ENCODE measurements at regions not wholly inside any gene's neighbourhood (a gene's known extent, or its start where the extent isn't known, plus 50 kb on each side); places are given as distances from the start of the nearest gene placed in this dataset.
"Not testable (repeated sequence)": the region's sequence is repeated elsewhere in the genome, so short reads cannot be mapped to it uniquely, and the experiment has no call there.

DNA sequence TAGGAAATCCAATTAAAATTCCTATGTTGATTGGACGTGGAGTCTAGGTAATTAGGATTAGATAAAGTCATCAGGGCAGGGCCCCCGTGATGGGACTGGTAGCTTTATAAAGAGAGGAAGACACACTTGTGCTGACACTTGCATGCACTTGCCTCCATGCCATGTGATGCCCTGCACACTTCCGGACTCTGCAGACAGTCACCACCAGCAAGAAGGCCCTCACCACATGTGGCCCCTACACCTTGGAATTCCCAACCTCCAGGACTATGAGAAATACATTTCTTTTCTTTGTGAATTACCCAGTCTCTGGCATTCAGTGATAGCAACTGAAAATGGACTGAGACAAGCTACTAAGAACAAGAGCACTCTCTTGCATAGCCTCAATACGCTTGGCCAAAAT is 90.6 kb downstream of the CRYGS start:
- DNase-seq: no peak

DNA sequence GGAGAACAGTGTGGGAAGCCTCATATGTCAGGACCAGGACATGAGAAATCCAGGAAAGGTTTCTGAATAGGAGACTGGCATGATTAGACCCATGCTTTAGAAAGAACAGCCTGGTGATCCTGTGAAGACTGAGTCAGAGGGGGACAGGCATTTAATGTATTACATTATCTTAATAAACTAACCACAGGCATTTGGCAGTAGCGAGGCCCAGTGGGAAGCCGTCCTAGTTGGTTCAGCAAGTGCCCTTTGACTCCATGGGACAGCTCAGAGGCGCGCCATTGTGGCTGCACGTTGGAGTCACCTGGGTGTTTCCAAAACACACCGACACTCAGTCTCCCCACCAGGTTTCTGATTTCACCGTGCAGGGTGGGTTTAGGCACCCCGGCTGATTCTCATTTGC is 90.5 kb upstream of the DGKG start:
- no peak for DNase-seq

DNA sequence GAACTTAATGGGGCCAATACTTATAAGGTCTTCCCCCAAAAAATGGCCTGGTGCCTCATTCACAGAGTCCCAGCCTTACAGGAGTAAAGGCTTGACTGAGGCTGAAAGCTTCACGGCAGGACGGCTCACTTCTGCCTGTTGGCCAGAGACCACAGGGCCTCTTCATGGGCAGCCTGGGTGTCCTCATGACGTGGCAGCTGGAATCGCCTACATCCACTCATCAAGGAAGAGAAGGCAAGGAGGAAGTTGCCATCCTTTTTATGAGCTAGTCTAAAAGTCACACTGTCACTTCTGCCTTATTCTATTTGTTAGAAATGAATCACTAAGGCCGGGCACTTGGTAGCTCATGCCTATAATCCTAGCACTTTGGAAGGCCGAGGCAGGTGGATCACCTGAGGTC is 89.3 kb upstream of the DGKG start:
- DNase-seq: no peak

DNA sequence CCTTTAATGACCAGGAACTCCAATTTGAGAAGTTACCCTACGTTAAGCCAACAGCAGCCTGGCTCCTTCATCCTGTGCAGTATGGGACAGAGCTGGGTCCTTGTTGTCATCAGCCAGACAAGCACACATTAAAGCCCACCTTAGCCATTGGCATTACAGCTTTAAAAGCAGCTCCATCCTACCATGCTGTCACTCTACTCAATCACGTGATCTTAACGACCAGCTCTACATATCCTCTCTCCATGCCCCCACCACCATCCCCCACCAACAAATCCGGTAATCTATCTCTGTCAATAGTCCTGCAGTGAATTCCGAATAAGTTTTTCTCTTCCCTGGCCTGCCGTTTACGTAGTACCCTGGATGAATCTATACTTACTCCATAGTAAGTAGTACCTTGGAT is 82.9 kb upstream of the DGKG start:
- no peak for DNase-seq

DNA sequence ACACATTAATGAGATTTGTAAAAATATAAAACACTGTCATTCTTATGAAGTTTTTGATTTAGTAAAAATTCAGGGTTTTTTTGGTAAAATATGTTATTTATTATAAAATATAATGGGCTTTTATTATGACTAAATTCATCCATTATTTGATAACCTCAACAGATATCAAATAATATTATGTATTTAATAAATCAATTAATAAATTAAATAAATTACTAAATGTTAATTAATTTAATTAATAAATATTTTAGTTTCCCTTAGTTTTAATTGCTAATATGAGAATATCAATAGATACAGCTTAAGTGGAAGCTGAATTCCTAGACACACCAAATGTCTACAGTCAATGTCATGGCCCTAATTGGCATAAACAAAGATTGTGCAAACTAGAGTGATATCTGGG is 82.3 kb upstream of the DGKG start:
- DNase-seq: no peak

DNA sequence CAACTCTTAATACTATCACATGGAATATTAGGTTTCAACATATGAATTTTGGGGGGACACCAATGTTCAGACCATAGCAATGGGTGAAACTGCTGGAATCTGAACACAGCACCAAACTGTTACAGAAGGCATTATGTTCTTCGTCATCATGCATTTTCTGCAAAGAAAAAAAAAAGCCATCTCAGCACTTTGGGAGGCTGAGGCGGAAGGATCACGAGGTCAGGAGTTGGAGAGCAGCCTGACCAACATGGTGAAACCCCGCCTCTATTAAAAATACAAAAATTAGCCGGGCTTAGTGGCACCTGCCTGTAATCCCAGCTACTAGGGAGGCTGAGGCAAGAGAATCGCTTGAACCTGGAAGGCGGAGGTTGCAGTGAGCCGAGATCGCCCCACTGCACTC is 80.9 kb upstream of the DGKG start:
- DNase-seq: not testable (repeated sequence)

DNA sequence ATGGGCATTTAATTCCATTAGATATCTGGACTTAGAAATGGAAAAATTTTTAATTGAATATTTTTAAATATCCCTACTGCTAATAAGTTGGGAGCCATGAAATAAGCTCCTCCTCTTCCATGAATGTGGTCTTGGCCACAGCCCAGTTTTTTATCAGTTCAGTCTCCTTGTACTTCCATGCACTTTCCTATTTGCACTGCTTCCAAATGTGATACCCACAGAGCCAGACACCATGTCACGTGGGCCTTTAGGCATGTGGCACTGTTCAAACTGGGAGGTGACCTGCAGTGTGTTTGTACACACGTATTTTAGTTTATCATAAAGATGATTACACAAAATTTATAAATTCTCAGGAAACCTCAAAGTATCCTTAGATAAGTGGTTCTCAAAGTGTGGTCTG is 80.1 kb upstream of the DGKG start:
- DNase-seq: no peak

DNA sequence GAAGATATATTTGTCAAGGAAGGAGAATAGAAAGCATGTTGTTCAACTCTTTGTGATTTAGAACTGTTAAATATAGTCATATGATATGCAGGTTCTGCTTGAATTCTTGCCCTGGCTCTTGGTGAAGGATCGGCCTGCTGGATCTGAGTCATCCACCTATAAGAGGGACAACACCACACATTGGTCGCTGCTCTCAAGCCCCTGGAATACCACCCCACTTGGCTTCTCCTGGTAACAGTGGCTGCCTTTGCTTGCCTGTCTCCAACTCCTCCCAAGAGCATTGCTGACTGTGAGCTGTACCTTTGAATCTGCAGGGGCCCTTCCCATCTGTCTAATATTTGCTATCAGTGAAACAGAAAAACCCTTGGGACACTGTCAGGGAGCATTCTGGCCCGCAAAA is 78.9 kb upstream of the DGKG start:
- DNase-seq: peak; percentile 73

DNA sequence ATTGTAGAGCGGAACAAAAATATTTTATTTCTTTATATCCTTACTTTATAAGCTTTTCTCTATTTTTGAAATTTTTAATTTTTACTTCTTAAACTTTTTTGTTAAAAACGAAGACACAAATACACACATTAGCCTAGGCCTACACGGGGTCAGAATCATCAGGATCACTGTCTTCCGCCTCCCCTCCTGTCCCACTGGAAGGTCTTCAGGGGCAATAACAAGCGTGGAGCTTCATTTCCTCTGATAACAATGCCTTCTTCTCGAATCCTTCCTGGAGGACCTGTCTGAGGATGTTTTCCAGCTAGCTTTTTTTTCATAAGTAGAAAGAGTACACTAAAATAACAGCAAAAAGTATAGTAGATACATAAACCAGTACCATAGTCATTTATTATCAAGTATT is 77.7 kb upstream of the DGKG start:
- DNase-seq: no peak

DNA sequence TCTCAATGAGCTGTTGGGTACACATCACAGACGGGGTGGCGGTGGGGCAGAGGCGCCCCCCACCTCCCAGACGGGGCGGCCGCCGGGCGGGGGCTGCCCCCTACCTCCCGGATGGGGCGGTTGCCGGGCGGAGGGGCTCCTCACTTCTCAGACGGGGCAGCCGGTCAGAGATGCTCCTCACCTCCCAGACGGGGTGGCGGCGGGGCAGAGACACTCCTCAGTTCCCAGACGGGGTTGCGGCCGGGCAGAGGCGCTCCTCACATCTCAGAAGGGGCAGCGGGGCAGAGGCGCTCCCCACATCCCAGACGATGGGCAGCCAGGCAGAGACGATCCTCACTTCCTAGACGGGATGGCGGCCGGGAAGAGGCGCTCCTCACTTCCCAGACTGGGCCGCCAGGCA is 73.3 kb upstream of the DGKG start:
- not testable (repeated sequence) for DNase-seq

DNA sequence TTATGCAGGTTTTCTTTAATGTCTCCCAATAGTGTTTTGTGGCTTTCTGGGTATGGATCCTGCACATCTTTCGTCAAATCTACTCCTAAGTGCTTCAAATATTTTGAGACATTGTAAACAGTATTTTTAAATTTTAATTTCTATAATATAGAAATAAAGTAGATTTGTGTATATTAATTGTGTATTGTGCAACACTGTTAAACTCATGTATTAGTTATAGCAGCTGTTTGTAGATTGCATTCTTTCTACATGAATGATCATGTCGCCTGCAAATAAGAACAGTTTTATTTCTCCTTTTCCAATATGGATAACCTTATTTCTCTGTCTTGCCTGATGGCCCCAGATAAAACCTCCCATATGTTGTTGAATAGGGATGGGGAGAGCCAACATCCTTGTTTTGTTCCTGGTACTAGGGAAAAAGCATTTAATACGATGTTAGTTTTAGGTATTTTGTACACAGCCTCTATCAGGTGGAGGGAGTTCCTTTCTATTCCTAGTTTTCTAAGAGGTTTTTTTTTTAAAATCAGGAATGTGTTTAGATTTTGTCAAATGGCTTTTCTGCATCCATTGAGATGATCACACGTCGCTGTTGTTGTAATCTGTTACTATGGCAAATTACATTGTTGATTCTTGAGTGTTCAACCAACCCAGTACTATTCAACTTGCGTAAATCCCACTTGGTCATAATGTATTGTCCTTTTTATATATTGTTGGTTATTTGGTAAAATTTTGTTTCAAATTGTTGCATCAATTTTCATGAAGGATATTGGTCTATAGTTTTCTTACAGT is 71.1 kb upstream of the DGKG start:
- DNase-seq: no peak

DNA sequence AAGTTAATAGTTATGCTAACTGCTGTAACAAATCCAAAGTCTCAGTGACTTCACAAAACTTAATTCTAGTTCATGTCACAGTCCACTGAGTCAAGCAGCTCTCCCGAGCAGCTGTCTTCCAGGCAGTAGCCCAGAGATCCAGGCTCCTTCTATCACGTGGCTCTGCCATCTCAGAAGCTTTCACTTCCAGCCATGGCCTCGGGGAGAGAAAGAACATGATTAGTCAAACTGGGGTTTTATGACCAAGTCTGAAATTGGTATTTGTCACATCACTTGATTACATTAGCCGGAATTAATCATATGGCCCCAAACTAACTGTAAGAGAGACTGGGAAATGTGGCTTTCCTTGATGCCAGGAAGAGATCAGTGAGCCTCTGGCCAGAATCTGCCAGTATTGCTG is 70.2 kb upstream of the DGKG start:
- no peak for DNase-seq

DNA sequence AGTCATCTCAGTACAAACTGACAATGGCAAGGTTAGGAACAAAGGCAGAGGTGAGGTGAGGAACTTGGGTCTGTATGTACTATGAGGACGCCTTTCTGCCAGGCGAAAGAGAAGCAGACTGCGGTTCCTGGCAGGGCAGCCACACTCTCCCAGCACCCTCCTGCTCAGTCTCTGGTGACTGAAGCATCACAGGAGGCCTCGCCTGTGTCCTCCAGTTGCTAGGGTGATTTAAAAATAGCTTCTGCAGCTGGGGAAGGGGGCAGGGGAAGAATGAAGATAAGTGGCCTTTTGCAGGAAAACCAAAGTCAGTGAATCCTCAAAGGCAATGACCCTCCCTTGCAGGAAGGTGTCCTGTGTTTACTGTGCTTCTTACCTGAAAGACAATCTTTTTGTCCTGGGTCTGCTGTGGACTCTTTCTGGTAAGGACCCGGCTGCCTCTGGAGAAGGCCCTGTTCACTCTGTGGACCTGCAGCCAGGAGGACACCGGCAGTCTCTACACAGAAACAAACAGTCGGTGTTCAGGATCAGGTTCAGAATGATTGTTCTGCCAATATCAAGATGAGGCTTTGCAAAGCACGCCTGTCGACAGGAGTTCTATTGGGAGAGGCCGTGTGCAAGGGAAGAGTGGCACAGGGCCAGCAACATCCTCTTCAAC is 65.7 kb upstream of the DGKG start:
- no peak for DNase-seq

DNA sequence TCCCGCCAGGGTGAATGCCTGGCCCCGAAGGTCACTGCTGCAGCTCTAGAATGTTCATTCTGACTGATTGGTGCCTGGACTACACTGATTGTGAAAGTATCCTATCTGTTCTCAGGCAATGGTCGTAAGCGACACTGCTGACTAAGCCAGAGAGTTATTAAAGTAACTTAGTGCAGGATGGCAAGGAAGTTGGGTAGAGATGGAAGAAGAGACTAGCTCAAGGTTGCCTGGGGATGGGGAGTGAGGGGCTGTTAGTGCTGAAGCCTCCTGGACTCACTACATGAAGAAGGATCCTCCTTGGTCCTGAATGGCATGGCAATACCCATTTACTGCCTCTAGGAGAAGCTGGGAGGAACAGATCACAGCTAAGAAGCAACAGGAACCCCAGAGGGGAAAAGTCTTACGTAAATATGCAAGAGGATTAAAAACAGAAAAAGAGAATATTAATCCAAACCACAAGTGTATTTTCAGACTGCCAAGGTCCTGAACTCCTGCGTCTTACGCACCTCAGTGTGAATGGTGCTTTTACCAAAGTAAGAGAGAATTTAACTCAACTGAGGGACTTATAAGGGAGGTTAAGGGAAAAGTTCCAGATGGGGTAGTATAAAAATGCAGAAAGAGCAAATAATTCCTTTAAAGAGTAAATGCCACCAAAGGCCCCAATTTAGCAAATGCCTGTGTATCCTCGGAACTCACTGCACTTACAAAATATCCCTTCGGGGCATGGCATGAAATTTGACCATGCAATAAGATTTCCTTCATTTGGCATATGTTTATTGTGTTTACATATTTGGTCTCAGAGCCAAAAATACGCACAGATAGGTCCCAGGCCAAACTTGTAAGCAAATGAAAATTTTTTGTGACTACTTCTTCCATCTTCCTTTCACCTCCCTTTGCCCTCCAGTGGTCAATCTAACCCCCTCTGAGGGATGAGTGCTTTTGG is 64.0 kb upstream of the DGKG start:
- DNase-seq: no peak

DNA sequence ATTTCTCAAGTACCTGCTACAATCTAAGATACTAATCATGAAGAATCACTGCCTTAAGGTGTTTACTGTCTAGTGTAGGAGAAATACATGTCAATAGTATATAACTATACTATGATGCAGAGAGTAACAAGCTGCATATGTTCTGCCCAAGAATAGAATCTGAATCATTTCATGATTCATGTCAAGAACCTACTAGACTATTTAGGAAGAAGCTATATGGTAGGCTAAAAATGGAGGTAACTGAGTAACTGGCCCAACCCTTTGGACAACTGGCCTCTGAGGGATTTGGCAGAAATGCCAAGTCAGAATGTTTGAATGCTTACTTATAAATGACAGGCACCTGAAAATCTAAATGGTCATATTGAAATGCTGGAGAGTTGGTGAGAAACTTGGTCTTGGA is 59.9 kb upstream of the DGKG start:
- no peak for DNase-seq

DNA sequence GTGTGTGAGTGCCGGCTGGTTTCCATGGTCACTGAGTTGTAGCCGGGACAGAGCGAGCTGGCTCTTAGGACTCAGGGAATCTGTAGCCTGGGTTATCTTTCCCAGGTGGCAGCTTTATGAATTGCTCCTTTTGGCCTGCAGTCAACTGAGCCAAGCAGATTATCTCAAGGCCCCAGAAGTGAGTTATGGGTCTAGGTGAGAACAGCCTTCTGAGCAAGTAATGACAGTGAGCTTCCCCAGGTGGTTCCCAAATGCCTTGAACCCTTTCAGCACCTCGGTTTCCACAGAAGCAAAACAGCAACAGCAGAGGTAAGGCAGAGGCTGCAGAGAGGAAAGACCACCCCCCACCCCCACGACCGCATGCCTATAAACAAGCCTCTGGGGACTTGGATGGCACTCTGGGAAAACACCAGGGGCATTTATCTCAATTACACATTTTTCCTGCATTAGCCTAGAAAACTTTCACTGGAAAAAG is 56.7 kb upstream of the DGKG start:
- no peak for DNase-seq

DNA sequence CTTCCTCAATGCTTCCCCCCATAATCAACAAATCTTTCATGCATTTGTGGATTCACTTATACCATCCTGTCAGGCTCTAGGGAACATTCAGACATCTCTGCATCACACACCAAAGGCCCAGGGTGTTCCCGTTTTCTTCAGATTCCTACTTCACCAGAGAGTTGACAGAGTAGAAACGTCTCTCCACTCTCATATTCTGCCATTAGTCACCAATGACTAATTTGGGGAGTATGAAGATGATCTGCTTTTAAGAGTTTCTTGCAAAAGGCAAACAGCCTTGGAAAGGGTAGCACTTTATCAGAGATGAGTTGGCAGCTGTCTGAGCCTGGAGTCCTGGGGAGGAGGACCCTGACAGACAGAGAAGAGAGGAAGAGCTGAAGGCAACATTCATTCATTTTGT is 55.8 kb upstream of the DGKG start:
- no peak for DNase-seq

DNA sequence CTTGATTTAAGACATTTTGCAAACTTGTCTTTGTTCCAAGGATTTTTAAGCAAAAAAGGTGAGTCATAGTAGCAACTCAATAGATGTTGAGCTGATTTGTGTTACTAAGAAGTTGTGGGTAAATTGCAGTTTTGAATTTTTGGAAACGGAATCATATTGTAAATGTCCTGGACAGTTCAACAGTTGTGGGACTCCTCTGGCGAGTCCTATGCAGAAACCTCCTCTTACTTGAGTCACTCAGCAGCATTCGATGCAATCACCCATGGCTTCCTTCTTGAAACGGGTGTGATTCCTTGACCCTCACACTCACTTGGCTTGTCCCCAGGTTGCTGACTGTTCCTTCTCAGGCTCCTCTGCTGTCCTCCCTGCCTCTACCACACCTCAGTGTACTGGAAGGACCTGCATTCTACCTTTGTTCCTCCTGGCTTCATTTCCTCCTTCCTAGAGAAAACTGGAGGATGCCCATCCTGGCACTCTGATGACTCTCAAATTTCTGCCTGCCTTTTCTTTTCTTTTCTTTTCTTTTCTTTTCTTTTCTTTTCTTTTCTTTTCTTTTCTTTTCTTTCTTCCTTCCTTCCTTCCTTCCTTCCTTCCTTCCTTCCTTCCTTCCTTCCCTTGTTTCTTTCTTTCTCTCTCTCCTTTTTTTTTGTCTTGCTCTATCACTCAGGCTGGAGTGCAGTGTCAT is 52.8 kb upstream of the DGKG start:
- no peak for DNase-seq

DNA sequence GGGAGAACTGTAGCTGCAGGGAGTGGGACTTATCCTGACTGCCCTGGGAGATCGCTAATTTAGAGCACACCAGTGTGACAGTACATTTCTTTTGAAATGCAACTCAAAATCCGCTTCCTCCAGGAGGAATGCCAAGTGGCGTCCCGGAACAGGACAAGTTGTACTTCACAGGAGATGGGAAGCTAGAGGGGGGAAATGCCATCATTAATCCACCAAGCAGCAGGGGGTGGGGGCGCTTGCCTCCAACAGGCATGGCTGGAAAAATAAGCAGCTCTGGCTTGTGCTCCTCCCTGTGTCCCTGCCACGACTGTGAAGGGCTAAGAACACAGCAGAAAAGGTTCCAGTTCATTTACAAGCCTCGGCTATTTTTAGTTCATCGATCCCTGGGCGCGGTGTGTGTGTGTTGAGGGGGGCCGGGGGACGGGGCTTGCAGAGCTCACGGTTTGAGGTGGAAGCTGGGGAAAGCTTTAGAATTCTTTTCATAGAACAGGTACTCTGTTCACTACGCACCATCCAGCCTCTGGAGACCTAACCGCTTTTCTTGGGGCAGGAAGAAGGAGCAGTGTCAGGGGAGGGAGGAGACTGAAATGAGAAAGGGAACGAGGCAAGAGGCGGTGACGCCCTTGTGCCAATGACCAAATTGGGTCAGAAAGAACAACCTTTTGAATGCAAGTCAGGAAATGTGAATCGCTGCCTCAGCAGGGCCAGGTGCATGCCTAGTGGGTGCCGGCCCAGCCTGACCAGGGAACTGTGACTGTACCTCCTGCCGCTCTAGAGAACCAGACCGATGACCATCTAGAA is 51.8 kb upstream of the DGKG start:
- DNase-seq: no peak

DNA sequence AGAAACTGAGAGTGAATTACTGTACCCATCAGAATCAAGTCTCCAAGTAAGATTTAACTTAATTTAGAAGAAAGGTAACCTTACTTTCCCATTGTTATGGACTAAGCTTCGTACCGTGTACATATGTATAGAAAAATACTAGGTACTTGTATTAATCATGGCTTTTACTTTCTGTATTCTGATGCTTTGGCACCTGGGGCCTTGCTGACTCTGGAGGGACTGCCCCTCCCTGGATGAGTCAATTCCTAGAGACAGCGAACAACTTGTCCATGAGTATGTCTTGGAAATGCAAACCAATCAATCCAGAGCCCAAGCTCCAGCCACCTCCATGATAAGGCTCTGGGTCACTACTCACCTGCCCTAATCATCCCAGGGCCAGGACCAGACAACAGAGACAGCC is 50.0 kb upstream of the DGKG start:
- DNase-seq: no peak

Data from DMS 273 treated with DMSO at 0.1 percent for 48 hours (cell line).